HEK293T (cell line): ENCODE measurements at regions not wholly inside any gene's neighbourhood (a gene's known extent, or its start where the extent isn't known, plus 50 kb on each side); places are given as distances from the start of the nearest gene placed in this dataset.

Source experiments
- ARNT ChIP-seq: fragments of 450-650 bp; IDR thresholded peaks from 2 replicates; pipeline ENCODE4 v1.6.1; 2017; ENCODE audit warnings: mild to moderate bottlenecking
- ELF4 ChIP-seq: fragments of 450-650 bp; IDR thresholded peaks from 2 replicates; pipeline ENCODE4 v1.6.1; 2017; ENCODE audit warnings: antibody characterized with exemption
- FOXM1 ChIP-seq: fragments of 450-650 bp; IDR thresholded peaks from 2 replicates; pipeline ENCODE4 v1.6.1; 2017; ENCODE audit warnings: mild to moderate bottlenecking, borderline replicate concordance
- HDGF ChIP-seq: fragments of 450-650 bp; IDR thresholded peaks from 2 replicates; pipeline ENCODE4 v1.6.1; 2017; ENCODE audit warnings: antibody characterized with exemption, borderline replicate concordance
- NFRKB ChIP-seq: fragments of 450-650 bp; IDR thresholded peaks from 2 replicates; pipeline ENCODE4 v1.6.1; 2016; ENCODE audit warnings: mild to moderate bottlenecking, moderate library complexity
- SP1 ChIP-seq: fragments of 450-650 bp; IDR thresholded peaks from 2 replicates; pipeline ENCODE4 v1.6.1; 2017
- SUZ12 ChIP-seq: fragments of 450-650 bp; IDR thresholded peaks from 2 replicates; pipeline ENCODE4 v1.6.1; 2016; ENCODE audit warnings: mild to moderate bottlenecking
- TARDBP ChIP-seq: fragments of 450-650 bp; IDR thresholded peaks from 2 replicates; pipeline ENCODE4 v1.6.1; 2016
- ZNF384 ChIP-seq: fragments of 450-650 bp; IDR thresholded peaks from 2 replicates; pipeline ENCODE4 v1.6.1; 2016

GRCh38 chr4:64014647-64015046 is 394.6 kb downstream of the TECRL start:
- TF ChIP-seq ELF4 = no peak
- TF ChIP-seq SP1 = no peak
- no peak for TF ChIP-seq SUZ12
- no peak for TF ChIP-seq FOXM1
- TF ChIP-seq HDGF = no peak
- no peak for TF ChIP-seq ZNF384
- no peak for TF ChIP-seq ARNT
- no peak for TF ChIP-seq TARDBP
- no peak for TF ChIP-seq NFRKB
